ENCODE measurements at regions not wholly inside any gene's neighbourhood (a gene's known extent, or its start where the extent isn't known, plus 50 kb on each side); places are given as distances from the start of the nearest gene placed in this dataset.

GRCh38 chr20:57870597-57871236 lies 160.9 kb upstream of the PMEPA1 start:
- in situ Hi-C loops (cut with HindIII; ENCODE audit: low pct_ligation_motif_present, low pct_unique_long_range_greater_than_20kb, low sequenced_read_pairs) = no loop called here
- no peak for DNase-seq

GRCh38 chr20:57869951-57870315 lies 160.1 kb upstream of the PMEPA1 start:
- in situ Hi-C loops (cut with HindIII; ENCODE audit: low pct_ligation_motif_present, low pct_unique_long_range_greater_than_20kb, low sequenced_read_pairs) = no loop called here
- no peak for DNase-seq

- in situ Hi-C loops (cut with HindIII; ENCODE audit: low pct_ligation_motif_present, low pct_unique_long_range_greater_than_20kb, low sequenced_read_pairs) = no loop called here
- DNase-seq = no peak
These were observed 159.6 kb upstream of the PMEPA1 start for GRCh38 chr20:57869291-57869950.

- in situ Hi-C loops (cut with HindIII; ENCODE audit: low pct_ligation_motif_present, low pct_unique_long_range_greater_than_20kb, low sequenced_read_pairs) = no loop called here
These were observed 158.5 kb upstream of the PMEPA1 start for GRCh38 chr20:57868310-57868709.

GRCh38 chr20:57867807-57868206 lies 158.0 kb upstream of the PMEPA1 start:
- in situ Hi-C loops (cut with HindIII; ENCODE audit: low pct_ligation_motif_present, low pct_unique_long_range_greater_than_20kb, low sequenced_read_pairs) = no loop called here
- DNase-seq = no peak

More at GRCh38 chr20:57868310-57868709, 158.5 kb upstream of the PMEPA1 start:
- DNase-seq = no peak

GRCh38 chr20:57867181-57867803 lies 157.5 kb upstream of the PMEPA1 start:
- DNase-seq = no peak
- in situ Hi-C loops (cut with HindIII; ENCODE audit: low pct_ligation_motif_present, low pct_unique_long_range_greater_than_20kb, low sequenced_read_pairs) = no loop called here

GRCh38 chr20:57866250-57867106 lies 156.7 kb upstream of the PMEPA1 start:
- in situ Hi-C loops (cut with HindIII; ENCODE audit: low pct_ligation_motif_present, low pct_unique_long_range_greater_than_20kb, low sequenced_read_pairs) = no loop called here
- no peak for DNase-seq

- DNase-seq = no peak
- in situ Hi-C loops (cut with HindIII; ENCODE audit: low pct_ligation_motif_present, low pct_unique_long_range_greater_than_20kb, low sequenced_read_pairs) = no loop called here
These were observed 155.5 kb upstream of the PMEPA1 start for GRCh38 chr20:57865266-57865665.

- no peak for DNase-seq
These were observed 150.8 kb upstream of the PMEPA1 start for GRCh38 chr20:57860576-57860975.

GRCh38 chr20:57857969-57858368 lies 148.2 kb upstream of the PMEPA1 start:
- in situ Hi-C loops (cut with HindIII; ENCODE audit: low pct_ligation_motif_present, low pct_unique_long_range_greater_than_20kb, low sequenced_read_pairs) = no loop called here
- no peak for DNase-seq

More at GRCh38 chr20:57860576-57860975, 150.8 kb upstream of the PMEPA1 start:
- in situ Hi-C loops (cut with HindIII; ENCODE audit: low pct_ligation_motif_present, low pct_unique_long_range_greater_than_20kb, low sequenced_read_pairs) = no loop called here

- in situ Hi-C loops (cut with HindIII; ENCODE audit: low pct_ligation_motif_present, low pct_unique_long_range_greater_than_20kb, low sequenced_read_pairs) = no loop called here
These were observed 147.3 kb upstream of the PMEPA1 start for GRCh38 chr20:57857118-57857517.

GRCh38 chr20:57856658-57857057 lies 146.8 kb upstream of the PMEPA1 start:
- in situ Hi-C loops (cut with HindIII; ENCODE audit: low pct_ligation_motif_present, low pct_unique_long_range_greater_than_20kb, low sequenced_read_pairs) = no loop called here
- DNase-seq = no peak

More at GRCh38 chr20:57857118-57857517, 147.3 kb upstream of the PMEPA1 start:
- DNase-seq = no peak

GRCh38 chr20:57851796-57852195 lies 142.0 kb upstream of the PMEPA1 start:
- in situ Hi-C loops (cut with HindIII; ENCODE audit: low pct_ligation_motif_present, low pct_unique_long_range_greater_than_20kb, low sequenced_read_pairs) = no loop called here
- no peak for DNase-seq

- in situ Hi-C loops (cut with HindIII; ENCODE audit: low pct_ligation_motif_present, low pct_unique_long_range_greater_than_20kb, low sequenced_read_pairs) = no loop called here
- DNase-seq = no peak
These were observed 141.3 kb upstream of the PMEPA1 start for GRCh38 chr20:57851025-57851682.

GRCh38 chr20:57849521-57850215 lies 139.9 kb upstream of the PMEPA1 start:
- DNase-seq = no peak
- in situ Hi-C loops (cut with HindIII; ENCODE audit: low pct_ligation_motif_present, low pct_unique_long_range_greater_than_20kb, low sequenced_read_pairs) = no loop called here

GRCh38 chr20:57849121-57849520 lies 139.3 kb upstream of the PMEPA1 start:
- no peak for DNase-seq
- in situ Hi-C loops (cut with HindIII; ENCODE audit: low pct_ligation_motif_present, low pct_unique_long_range_greater_than_20kb, low sequenced_read_pairs) = no loop called here

GRCh38 chr20:57848282-57848681 lies 138.5 kb upstream of the PMEPA1 start:
- in situ Hi-C loops (cut with HindIII; ENCODE audit: low pct_ligation_motif_present, low pct_unique_long_range_greater_than_20kb, low sequenced_read_pairs) = no loop called here
- no peak for DNase-seq

GRCh38 chr20:57847104-57847503 lies 137.3 kb upstream of the PMEPA1 start:
- in situ Hi-C loops (cut with HindIII; ENCODE audit: low pct_ligation_motif_present, low pct_unique_long_range_greater_than_20kb, low sequenced_read_pairs) = no loop called here
- no peak for DNase-seq
